GM23338 (cell line): ENCODE measurements at regions not wholly inside any gene's neighbourhood (a gene's known extent, or its start where the extent isn't known, plus 50 kb on each side); places are given as distances from the start of the nearest gene placed in this dataset.

Experiments
- EZH2 ChIP-seq: fragments of 200-600 bp; sonication (generic); IDR thresholded peaks from one replicate; pipeline ENCODE4 v1.8.0; 2017; ENCODE audit warnings: antibody characterized with exemption, mild to moderate bottlenecking, low read depth; ENCODE audit not compliant: unreplicated experiment
- EZH2phosphoT487 ChIP-seq: fragments of 200-600 bp; sonication (generic); IDR thresholded peaks from one replicate; pipeline ENCODE4 v1.8.1; 2018; ENCODE audit warnings: antibody characterized with exemption; ENCODE audit not compliant: unreplicated experiment
- NANOG ChIP-seq: IDR thresholded peaks from 2 replicates; pipeline ENCODE4 v1.6.1; 2016; ENCODE audit warnings: antibody characterized with exemption, borderline replicate concordance
- POLR2AphosphoS5 ChIP-seq: IDR thresholded peaks from 2 replicates; pipeline ENCODE4 v1.6.1; 2016; ENCODE audit warnings: antibody characterized with exemption, low read depth
- ZNF331 ChIP-seq: fragments of 250-450 bp; sonication (Bioruptor Pico); IDR thresholded peaks from 2 replicates; pipeline ENCODE4 v1.5.0; 2020; ENCODE audit warnings: low read depth, mild to moderate bottlenecking, moderate library complexity
- TF ChIP-seq, protein P1 (sequence below), 2 experiments: fragments of 200-600 bp in 1 of 2; sonication (generic) in 1 of 2; conservative IDR thresholded peaks; 2 replicates each; pipeline versions ENCODE4 v1.5.1 to v1.6.1; 2016 to 2017; ENCODE audit warnings: antibody characterized with exemption in 2 of 2, low read depth in 2 of 2, mild to moderate bottlenecking in 2 of 2, moderate library complexity in 1 of 2
- TF ChIP-seq, protein P2 (sequence below): IDR thresholded peaks from one replicate; pipeline ENCODE4 v1.6.1; 2018; ENCODE audit warnings: antibody characterized with exemption; ENCODE audit not compliant: unreplicated experiment

- TF ChIP-seq, protein P1, sequence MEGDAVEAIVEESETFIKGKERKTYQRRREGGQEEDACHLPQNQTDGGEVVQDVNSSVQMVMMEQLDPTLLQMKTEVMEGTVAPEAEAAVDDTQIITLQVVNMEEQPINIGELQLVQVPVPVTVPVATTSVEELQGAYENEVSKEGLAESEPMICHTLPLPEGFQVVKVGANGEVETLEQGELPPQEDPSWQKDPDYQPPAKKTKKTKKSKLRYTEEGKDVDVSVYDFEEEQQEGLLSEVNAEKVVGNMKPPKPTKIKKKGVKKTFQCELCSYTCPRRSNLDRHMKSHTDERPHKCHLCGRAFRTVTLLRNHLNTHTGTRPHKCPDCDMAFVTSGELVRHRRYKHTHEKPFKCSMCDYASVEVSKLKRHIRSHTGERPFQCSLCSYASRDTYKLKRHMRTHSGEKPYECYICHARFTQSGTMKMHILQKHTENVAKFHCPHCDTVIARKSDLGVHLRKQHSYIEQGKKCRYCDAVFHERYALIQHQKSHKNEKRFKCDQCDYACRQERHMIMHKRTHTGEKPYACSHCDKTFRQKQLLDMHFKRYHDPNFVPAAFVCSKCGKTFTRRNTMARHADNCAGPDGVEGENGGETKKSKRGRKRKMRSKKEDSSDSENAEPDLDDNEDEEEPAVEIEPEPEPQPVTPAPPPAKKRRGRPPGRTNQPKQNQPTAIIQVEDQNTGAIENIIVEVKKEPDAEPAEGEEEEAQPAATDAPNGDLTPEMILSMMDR (conservative IDR thresholded peaks at IDR 0.05; ENCODE audit: low read depth in 2 of 2), result peak; percentile 89 to 95
- TF ChIP-seq POLR2AphosphoS5 (no peak), EZH2 (no peak), EZH2phosphoT487 (no peak), NANOG (no peak), ZNF331 (no peak)
- TF ChIP-seq, protein P2, sequence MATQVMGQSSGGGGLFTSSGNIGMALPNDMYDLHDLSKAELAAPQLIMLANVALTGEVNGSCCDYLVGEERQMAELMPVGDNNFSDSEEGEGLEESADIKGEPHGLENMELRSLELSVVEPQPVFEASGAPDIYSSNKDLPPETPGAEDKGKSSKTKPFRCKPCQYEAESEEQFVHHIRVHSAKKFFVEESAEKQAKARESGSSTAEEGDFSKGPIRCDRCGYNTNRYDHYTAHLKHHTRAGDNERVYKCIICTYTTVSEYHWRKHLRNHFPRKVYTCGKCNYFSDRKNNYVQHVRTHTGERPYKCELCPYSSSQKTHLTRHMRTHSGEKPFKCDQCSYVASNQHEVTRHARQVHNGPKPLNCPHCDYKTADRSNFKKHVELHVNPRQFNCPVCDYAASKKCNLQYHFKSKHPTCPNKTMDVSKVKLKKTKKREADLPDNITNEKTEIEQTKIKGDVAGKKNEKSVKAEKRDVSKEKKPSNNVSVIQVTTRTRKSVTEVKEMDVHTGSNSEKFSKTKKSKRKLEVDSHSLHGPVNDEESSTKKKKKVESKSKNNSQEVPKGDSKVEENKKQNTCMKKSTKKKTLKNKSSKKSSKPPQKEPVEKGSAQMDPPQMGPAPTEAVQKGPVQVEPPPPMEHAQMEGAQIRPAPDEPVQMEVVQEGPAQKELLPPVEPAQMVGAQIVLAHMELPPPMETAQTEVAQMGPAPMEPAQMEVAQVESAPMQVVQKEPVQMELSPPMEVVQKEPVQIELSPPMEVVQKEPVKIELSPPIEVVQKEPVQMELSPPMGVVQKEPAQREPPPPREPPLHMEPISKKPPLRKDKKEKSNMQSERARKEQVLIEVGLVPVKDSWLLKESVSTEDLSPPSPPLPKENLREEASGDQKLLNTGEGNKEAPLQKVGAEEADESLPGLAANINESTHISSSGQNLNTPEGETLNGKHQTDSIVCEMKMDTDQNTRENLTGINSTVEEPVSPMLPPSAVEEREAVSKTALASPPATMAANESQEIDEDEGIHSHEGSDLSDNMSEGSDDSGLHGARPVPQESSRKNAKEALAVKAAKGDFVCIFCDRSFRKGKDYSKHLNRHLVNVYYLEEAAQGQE, result no peak
Observed at GRCh38 chr3:124565013-124565412, 165.2 kb upstream of the UMPS start.
